Right lobe of liver (tissue), 6 donors: ENCODE measurements at regions not wholly inside any gene's neighbourhood (a gene's known extent, or its start where the extent isn't known, plus 50 kb on each side); places are given as distances from the start of the nearest gene placed in this dataset.
"Not testable (repeated sequence)": the region's sequence is repeated elsewhere in the genome, so short reads cannot be mapped to it uniquely, and the experiment has no call there.

Experiments
- ATAC-seq, 4 donors: fragments of 200-7000 bp; cut with Tn5 transposase; one replicate each; pipeline ENCODE4 v1.9.1; 2020; ENCODE audit warnings: mild to moderate bottlenecking in 4 of 4, moderate library complexity in 4 of 4
- DNase-seq, 3 donors: peaks; one replicate each; pipeline ENCODE4 v3.0.0-alpha.2; 2020
- H3K27ac ChIP-seq, 3 donors: fragments of 200-600 bp; one replicate each; pipeline ENCODE4 v1.8.0; 2022
- H3K27me3 ChIP-seq, 2 donors: fragments of 200-600 bp; one replicate each; pipeline ENCODE4 v1.8.0; 2022
- H3K36me3 ChIP-seq, 4 donors: fragments of 200-600 bp; sonication (generic) in 1 of 4; one replicate each; pipeline versions ENCODE4 v1.5.1 to v1.8.0; 2017 to 2022; ENCODE audit warnings: control low read depth in 1 of 4
- H3K4me1 ChIP-seq, 4 donors: fragments of 200-600 bp; sonication (generic) in 1 of 4; one replicate each; pipeline versions ENCODE4 v1.5.1 to v1.8.0; 2017 to 2022; ENCODE audit warnings: control low read depth in 1 of 4
- H3K4me3 ChIP-seq, 3 donors: fragments of 200-600 bp; one replicate each; pipeline ENCODE4 v1.8.0; 2022
- H3K9me3 ChIP-seq, 4 donors: fragments of 200-600 bp; sonication (generic) in 1 of 4; one replicate each; pipeline versions ENCODE4 v1.5.1 to v1.8.0; 2017 to 2022; ENCODE audit warnings: control low read depth in 1 of 4
- POLR2A ChIP-seq: fragments of 450-650 bp; IDR thresholded peaks from one replicate; pipeline ENCODE4 v1.6.1; 2017; ENCODE audit warnings: antibody characterized with exemption, mild to moderate bottlenecking
- WGBS: methylation state at CpG from one replicate; pipeline ENCODE4 v1.1.6; 2018; ENCODE audit warnings: low coverage, low lambda C conversion rate; ENCODE audit not compliant: insufficient coverage; ENCODE audit errors: missing lambda C conversion rate; 5-methylcytosine and 5-hydroxymethylcytosine counted together
- intact Hi-C, 2 donors: fragments of 100-400 bp; cut with DNase I; formaldehyde crosslinking; loops; one replicate each; pipeline versions ENCODE4 v1.11.2 to v1.14.1; 2022
- TF ChIP-seq, protein P1 (sequence below), 4 donors: fragments of 200-600 bp in 3 of 4; fragments of 450-650 bp in 1 of 4; IDR thresholded peaks; one replicate each; pipeline versions ENCODE4 v1.5.1 to v1.8.0; 2016 to 2022; ENCODE audit warnings: antibody characterized with exemption in 4 of 4, mild to moderate bottlenecking in 2 of 4
- donor health status: DM: no; HTN: yes; CAD: no.
- donor health status: DM: no; HTN: no; CAD: no.
- donor health status: DM: no; HTN: no; CAD: no.
- donor health status: DM: no; HTN: yes; CAD: no.
- donor health status: DM: no; HTN: yes; CAD: no.

DNA sequence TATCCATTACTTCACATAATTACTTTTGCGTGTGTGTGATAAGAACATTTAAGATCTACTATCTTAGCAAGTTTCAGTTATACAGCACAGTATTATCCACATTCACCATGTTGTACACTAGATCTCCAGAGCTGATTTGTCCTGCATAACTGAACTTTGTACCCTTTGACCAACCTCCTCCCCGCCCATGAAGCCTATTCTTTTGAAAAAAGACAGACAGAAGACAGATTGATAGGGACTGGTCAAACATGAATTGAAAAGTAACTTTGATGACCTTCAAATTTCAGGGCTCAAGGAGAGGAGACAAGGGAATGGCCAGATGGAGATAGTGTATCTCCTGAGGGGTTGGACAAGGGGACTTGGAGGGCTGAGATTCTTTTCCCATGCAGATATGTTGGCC lies 96.3 kb downstream of the CMC2 start:
- Histone ChIP-seq H3K27me3 (no peaks in the 10 kb centered on the region), H3K4me1 (no peaks in the 10 kb centered on the region), H3K36me3 (no peaks in the 10 kb centered on the region), H3K4me3 (no peak overlapping the region), H3K27ac (no peak overlapping the region), H3K9me3 (peaks cover 0 to 4% (median 0%) of the 10 kb centered on the region in 4 donors)
- DNase-seq (no peak), ATAC-seq (no peak)
- intact Hi-C loops: no loop called here
- WGBS: 57% methylated on average over 2 of the region's 2 CpGs
- no peak for TF ChIP-seq POLR2A
- TF ChIP-seq, protein P1, sequence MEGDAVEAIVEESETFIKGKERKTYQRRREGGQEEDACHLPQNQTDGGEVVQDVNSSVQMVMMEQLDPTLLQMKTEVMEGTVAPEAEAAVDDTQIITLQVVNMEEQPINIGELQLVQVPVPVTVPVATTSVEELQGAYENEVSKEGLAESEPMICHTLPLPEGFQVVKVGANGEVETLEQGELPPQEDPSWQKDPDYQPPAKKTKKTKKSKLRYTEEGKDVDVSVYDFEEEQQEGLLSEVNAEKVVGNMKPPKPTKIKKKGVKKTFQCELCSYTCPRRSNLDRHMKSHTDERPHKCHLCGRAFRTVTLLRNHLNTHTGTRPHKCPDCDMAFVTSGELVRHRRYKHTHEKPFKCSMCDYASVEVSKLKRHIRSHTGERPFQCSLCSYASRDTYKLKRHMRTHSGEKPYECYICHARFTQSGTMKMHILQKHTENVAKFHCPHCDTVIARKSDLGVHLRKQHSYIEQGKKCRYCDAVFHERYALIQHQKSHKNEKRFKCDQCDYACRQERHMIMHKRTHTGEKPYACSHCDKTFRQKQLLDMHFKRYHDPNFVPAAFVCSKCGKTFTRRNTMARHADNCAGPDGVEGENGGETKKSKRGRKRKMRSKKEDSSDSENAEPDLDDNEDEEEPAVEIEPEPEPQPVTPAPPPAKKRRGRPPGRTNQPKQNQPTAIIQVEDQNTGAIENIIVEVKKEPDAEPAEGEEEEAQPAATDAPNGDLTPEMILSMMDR (IDR thresholded peaks at IDR 0.05): no peak

DNA sequence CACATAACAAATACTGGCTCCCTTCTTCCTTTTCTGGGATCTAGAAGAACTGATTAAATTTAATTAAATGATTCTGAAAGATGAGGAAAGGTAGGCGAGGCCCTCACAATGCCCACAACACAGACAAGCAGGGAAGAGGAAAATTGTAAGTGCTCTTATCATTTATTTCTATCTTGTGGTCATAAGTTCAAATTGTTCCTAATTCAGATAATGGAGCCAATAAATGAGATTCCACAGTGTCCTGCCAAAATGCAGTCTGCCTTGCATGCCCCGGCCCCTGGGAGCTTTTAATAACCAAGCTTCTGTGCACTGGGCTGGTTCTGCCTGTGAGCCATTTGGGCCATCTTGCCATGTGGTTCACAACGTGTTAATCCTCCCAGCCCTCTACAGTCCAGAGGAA lies 97.0 kb downstream of the CMC2 start:
- ATAC-seq (no peak), DNase-seq (no peak)
- 45% methylated on average over 2 of the region's 3 CpGs for WGBS
- H3K27ac ChIP-seq: no peak overlapping the region
- no peaks in the 10 kb centered on the region for H3K27me3 ChIP-seq
- no peak for TF ChIP-seq POLR2A
- TF ChIP-seq, protein P1 (IDR thresholded peaks at IDR 0.05): no peak
- intact Hi-C loops: no loop called here
- H3K9me3 ChIP-seq: peaks cover 0 to 4% (median 0%) of the 10 kb centered on the region in 4 donors
- no peak overlapping the region for H3K4me3 ChIP-seq
- H3K4me1 ChIP-seq: no peaks in the 10 kb centered on the region
- H3K36me3 ChIP-seq: no peaks in the 10 kb centered on the region

DNA sequence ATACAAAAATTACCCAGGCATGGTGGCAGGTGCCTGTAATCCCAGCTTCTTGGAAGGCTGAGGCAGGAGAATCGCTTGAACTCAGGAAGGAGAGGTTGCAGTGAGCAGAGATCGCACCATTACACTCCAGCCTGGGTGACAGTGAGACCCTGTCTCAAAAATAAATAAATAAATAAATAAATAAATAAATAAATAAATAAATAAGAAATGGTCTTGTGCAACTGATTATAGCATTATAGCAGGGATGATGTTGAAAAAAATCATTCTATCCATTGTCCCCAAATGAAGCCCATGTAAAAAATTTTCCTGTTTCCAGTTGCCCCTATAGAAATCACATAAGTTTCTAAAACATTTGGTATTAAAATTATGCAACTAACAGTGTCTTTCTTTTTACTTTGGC lies 100.5 kb downstream of the CMC2 start:
- ATAC-seq, H3K27me3 ChIP-seq: not testable (repeated sequence)

DNA sequence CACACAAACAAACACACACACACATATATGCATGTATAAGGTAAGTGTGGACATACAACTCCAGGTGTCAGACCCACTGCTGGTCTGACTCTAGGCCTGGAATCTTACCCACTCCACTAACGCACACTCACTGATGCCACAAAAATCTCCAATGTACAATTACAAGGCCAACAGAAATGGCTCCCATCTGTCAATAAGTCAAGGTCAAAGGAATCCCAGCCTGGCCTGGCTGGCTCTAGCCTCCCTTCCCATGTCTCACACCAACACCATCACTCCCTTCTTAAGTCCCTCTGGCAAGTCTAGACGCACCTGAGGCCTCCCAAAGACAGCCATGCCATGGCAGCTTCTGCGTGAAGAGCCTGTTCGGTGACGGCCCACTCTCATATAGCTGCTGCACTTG lies 99.2 kb upstream of the CDYL2 start:
- no peak overlapping the region for H3K27ac ChIP-seq
- TF ChIP-seq, protein P1 (IDR thresholded peaks at IDR 0.05): no peak
- no peak for TF ChIP-seq POLR2A
- WGBS: 88% methylated on average over 5 of the region's 5 CpGs

More for the DNA sequence above, 100.5 kb downstream of the CMC2 start:
- WGBS: 93% methylated on average over 2 of the region's 2 CpGs
- intact Hi-C loops, H3K27ac ChIP-seq, DNase-seq, H3K9me3 ChIP-seq, H3K36me3 ChIP-seq, H3K4me1 ChIP-seq, H3K4me3 ChIP-seq: not testable (repeated sequence)

DNA sequence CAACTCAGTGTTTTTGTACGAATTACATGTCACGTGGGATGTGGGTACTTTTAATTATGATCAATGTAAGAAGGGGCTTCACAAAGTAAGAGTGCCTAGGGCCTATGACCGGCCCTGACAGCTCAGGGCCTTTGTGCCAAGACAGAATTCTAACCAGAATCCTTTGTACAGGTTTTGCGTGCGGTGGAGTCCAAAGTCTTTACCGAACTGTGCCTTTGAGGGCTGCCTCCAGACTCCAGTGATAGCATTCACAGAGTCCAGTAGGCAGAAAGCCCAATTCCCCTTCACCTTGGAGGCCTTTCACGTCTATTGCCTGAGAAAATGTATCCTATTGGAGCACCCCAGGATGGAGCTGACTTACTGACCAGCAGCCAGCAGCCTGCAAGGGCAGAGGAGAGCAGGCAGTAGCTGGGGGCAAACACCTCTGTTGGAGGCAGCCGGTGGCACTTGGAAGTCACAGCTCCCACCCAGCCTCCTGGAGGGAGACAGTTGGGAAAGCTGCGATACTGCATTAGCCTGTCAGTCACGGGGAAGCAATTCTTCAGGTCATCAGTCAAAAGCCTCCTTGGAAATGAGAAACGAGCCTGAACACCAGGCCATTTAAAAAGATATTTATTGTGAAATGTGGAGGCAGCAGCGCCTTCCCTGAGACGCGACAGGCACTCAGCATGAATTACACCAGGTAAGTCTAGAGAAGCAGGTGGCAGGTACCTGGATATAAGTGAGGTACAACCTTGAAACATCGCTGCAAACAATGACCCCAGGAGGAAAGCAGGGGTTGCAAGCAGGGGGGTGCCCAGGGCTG lies 98.1 kb upstream of the CDYL2 start:
- no peak for DNase-seq
- intact Hi-C loops: no loop called here
- 87% methylated on average over 12 of the region's 15 CpGs for WGBS

More for the DNA sequence above, 99.2 kb upstream of the CDYL2 start:
- H3K4me1 ChIP-seq: no peaks in the 10 kb centered on the region
- H3K27me3 ChIP-seq: no peaks in the 10 kb centered on the region
- ATAC-seq (no peak), DNase-seq (no peak)
- intact Hi-C loops: no loop called here
- H3K9me3 ChIP-seq: no peaks in the 10 kb centered on the region
- no peak overlapping the region for H3K4me3 ChIP-seq
- H3K36me3 ChIP-seq: no peaks in the 10 kb centered on the region

More for the DNA sequence above, 98.1 kb upstream of the CDYL2 start:
- no peak overlapping the region for H3K27ac ChIP-seq
- no peaks in the 10 kb centered on the region for H3K36me3 ChIP-seq
- H3K9me3 ChIP-seq: no peaks in the 10 kb centered on the region
- H3K27me3 ChIP-seq: no peaks in the 10 kb centered on the region
- H3K4me3 ChIP-seq: no peak overlapping the region
- no peak for ATAC-seq
- no peak for TF ChIP-seq POLR2A
- TF ChIP-seq, protein P1 (IDR thresholded peaks at IDR 0.05): no peak
- no peaks in the 10 kb centered on the region for H3K4me1 ChIP-seq
